ENCODE measurements at regions not wholly inside any gene's neighbourhood (a gene's known extent, or its start where the extent isn't known, plus 50 kb on each side); places are given as distances from the start of the nearest gene placed in this dataset.

DNA sequence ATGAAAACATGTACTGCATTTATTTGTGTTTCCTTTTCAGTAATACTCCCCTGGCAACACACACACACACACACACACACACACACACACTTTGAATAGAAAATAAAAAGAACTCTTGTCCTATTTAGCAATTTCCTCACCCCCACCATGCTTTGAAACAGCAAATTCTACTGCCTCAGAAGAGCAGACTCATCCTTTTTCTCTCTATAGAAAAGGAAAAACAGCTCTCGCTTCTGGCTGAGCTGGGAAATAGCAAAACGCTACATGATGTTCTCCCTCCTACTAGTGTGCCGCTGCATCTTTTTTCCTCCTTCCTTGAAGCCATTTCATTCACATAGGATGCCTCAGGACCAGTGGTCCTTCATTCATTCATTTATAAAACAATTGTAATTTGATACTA, 453.6 kb downstream of the CSNK1G3 start:
- TF ChIP-seq, protein P1, sequence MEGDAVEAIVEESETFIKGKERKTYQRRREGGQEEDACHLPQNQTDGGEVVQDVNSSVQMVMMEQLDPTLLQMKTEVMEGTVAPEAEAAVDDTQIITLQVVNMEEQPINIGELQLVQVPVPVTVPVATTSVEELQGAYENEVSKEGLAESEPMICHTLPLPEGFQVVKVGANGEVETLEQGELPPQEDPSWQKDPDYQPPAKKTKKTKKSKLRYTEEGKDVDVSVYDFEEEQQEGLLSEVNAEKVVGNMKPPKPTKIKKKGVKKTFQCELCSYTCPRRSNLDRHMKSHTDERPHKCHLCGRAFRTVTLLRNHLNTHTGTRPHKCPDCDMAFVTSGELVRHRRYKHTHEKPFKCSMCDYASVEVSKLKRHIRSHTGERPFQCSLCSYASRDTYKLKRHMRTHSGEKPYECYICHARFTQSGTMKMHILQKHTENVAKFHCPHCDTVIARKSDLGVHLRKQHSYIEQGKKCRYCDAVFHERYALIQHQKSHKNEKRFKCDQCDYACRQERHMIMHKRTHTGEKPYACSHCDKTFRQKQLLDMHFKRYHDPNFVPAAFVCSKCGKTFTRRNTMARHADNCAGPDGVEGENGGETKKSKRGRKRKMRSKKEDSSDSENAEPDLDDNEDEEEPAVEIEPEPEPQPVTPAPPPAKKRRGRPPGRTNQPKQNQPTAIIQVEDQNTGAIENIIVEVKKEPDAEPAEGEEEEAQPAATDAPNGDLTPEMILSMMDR (IDR thresholded peaks at IDR 0.05) = no peak
- TF ChIP-seq POLR2A (IDR thresholded peaks at IDR 0.05) = no peak
